ENCODE measurements at regions not wholly inside any gene's neighbourhood (a gene's known extent, or its start where the extent isn't known, plus 50 kb on each side); places are given as distances from the start of the nearest gene placed in this dataset.

GRCh38 chr5:107168848-107169752 lies 501.6 kb downstream of the EFNA5 start:
- Histone ChIP-seq H3K4me1 (no peaks in the 10 kb centered on the region), H3K27ac (no peak overlapping the region), H3K9me3 (peaks cover 0 to 10% (median 3%) of the 10 kb centered on the region in 3 donors), H3K27me3 (no peaks in the 10 kb centered on the region), H3K4me3 (no peak overlapping the region), H3K36me3 (no peaks in the 10 kb centered on the region)
- no peak for TF ChIP-seq CTCF (IDR thresholded peaks at IDR 0.05)
- intact Hi-C loops (cut with DNase I; ENCODE audit: low total_unique reads), result no loop called here
- no peak for DNase-seq

- TF ChIP-seq CTCF (IDR thresholded peaks at IDR 0.05), result no peak
- intact Hi-C loops (cut with DNase I; ENCODE audit: low total_unique reads), result no loop called here
- Histone ChIP-seq H3K4me1 (no peaks in the 10 kb centered on the region), H3K27me3 (no peaks in the 10 kb centered on the region), H3K36me3 (no peaks in the 10 kb centered on the region), H3K4me3 (no peak overlapping the region), H3K27ac (no peak overlapping the region), H3K9me3 (peaks cover 0 to 10% (median 3%) of the 10 kb centered on the region in 3 donors)
- no peak for DNase-seq
Measured at GRCh38 chr5:107168086-107168485, 502.7 kb downstream of the EFNA5 start.

- Histone ChIP-seq H3K9me3 (no peaks in the 10 kb centered on the region), H3K4me3 (no peak overlapping the region), H3K27ac (no peak overlapping the region), H3K4me1 (no peaks in the 10 kb centered on the region), H3K36me3 (no peaks in the 10 kb centered on the region), H3K27me3 (no peaks in the 10 kb centered on the region)
- TF ChIP-seq CTCF (IDR thresholded peaks at IDR 0.05), result no peak
- no peak for DNase-seq
- intact Hi-C loops (cut with DNase I; ENCODE audit: low total_unique reads), result no loop called here
Measured at GRCh38 chr5:107165296-107165695, 505.4 kb downstream of the EFNA5 start.

- intact Hi-C loops (cut with DNase I; ENCODE audit: low total_unique reads), result no loop called here
- Histone ChIP-seq H3K9me3 (no peaks in the 10 kb centered on the region), H3K36me3 (no peaks in the 10 kb centered on the region), H3K4me3 (no peak overlapping the region), H3K4me1 (peaks cover 0 to 5% (median 0%) of the 10 kb centered on the region in 4 donors), H3K27ac (no peak overlapping the region), H3K27me3 (no peaks in the 10 kb centered on the region)
- DNase-seq, result no peak
- TF ChIP-seq CTCF (IDR thresholded peaks at IDR 0.05), result no peak
Measured at GRCh38 chr5:107157809-107158208, 512.9 kb downstream of the EFNA5 start.

- intact Hi-C loops (cut with DNase I; ENCODE audit: low total_unique reads), result no loop called here
- no peaks in the 10 kb centered on the region for H3K36me3 ChIP-seq
- H3K27ac ChIP-seq, result no peak overlapping the region
- H3K4me1 ChIP-seq, result peaks cover 0 to 15% (median 0%) of the 10 kb centered on the region in 4 donors
- H3K9me3 ChIP-seq, result no peaks in the 10 kb centered on the region
- no peak for TF ChIP-seq CTCF (IDR thresholded peaks at IDR 0.05)
- no peak for DNase-seq
- H3K4me3 ChIP-seq, result no peak overlapping the region
- H3K27me3 ChIP-seq, result no peaks in the 10 kb centered on the region
Measured at GRCh38 chr5:107155707-107156106, 515.0 kb downstream of the EFNA5 start.
